ENCODE measurements at regions not wholly inside any gene's neighbourhood (a gene's known extent, or its start where the extent isn't known, plus 50 kb on each side); places are given as distances from the start of the nearest gene placed in this dataset.

DNA sequence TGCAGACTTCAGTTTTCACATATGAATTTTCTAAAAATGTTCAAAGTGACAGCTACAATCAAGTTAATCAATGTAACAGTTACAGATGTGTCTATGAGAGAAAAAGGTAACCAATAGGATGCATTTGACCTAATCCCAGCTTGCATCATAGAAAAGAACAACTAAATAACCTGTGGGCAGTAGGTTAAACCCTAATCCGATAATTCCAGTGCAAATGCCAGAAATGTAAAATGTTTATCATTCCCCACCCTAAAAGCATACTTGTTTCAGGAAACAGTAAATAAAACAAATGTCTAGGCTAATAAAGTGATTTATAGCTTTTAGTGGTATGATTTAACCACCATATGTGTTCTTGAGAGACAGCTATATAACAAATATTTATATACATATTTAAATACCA lies 592.6 kb downstream of the PRELID2 start:
- no peaks in the 10 kb centered on the region for H3K36me3 Mint-ChIP-seq (ENCODE audit: low read depth)
- peaks cover 1% of the 10 kb centered on the region for H3K9me3 Mint-ChIP-seq
- H3K4me1 Mint-ChIP-seq (ENCODE audit: low read depth) = no peaks in the 10 kb centered on the region
- H3K27ac Mint-ChIP-seq = no peak overlapping the region
- no peak overlapping the region for H3K4me3 Mint-ChIP-seq
- no peaks in the 10 kb centered on the region for H3K27me3 Mint-ChIP-seq (ENCODE audit: low read depth)
- no peak for DNase-seq
- intact Hi-C loops (cut with micrococcal nuclease) = no loop called here
- CTCF ChIA-PET = no interaction called here

DNA sequence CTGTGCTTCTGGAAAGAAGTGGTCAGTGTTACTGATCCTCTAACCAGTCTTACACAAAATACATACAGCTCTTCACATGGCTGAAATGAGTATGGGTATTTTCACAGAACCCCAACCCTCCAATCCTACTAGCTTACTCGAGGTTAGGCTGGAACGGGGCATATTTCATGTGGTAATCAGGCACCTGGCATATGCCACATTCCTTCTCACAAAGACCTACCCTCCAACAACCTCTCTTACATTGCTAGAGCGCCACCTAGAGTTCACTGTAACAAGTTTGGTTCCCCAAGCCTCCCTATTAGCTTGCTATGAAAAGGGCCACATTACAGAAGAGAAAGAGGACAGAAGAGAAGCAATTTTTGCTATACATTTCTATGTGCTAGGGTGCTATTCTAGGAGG lies 597.3 kb downstream of the PRELID2 start:
- CTCF ChIA-PET = interaction anchor here (0.6 kb wide), 1 partner anchor 212 kb away, joined by 3 read pairs; no protein-coding TSS in a partner anchor
- no peaks in the 10 kb centered on the region for H3K9me3 Mint-ChIP-seq
- no peaks in the 10 kb centered on the region for H3K36me3 Mint-ChIP-seq (ENCODE audit: low read depth)
- H3K27ac Mint-ChIP-seq = no peak overlapping the region
- no peaks in the 10 kb centered on the region for H3K4me1 Mint-ChIP-seq (ENCODE audit: low read depth)
- H3K27me3 Mint-ChIP-seq (ENCODE audit: low read depth) = no peaks in the 10 kb centered on the region
- DNase-seq = peak; percentile 11
- no peak overlapping the region for H3K4me3 Mint-ChIP-seq
- intact Hi-C loops (cut with micrococcal nuclease) = loop anchor here (1.0 to 5.0 kb wide), 2 partner anchors 8 to 1031 kb away; no protein-coding TSS in a partner anchor

DNA sequence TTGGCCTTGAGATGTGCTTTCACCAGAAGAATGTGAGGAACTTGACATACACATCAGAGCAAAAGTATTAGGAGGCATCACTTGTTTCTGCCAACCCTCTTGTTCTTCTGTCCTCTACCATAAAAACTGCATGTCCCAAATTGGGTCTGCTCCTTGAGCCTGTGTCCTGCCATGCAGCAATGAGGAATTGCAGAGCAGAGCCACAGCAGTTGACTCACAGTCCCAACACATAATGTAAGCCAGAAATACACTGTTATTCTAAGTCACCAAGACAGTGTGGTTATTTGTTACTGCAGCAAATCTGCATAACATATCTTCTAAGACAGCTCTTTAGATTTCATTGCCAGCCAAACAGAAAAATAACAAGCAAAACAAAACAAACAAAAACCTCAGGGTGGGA lies 598.2 kb downstream of the PRELID2 start:
- H3K36me3 Mint-ChIP-seq (ENCODE audit: low read depth) = no peaks in the 10 kb centered on the region
- CTCF ChIA-PET = interaction anchor here (0.6 kb wide), 1 partner anchor 686 kb away, joined by 3 read pairs; no protein-coding TSS in a partner anchor
- H3K4me1 Mint-ChIP-seq (ENCODE audit: low read depth) = no peaks in the 10 kb centered on the region
- H3K27me3 Mint-ChIP-seq (ENCODE audit: low read depth) = no peaks in the 10 kb centered on the region
- no peak overlapping the region for H3K4me3 Mint-ChIP-seq
- no peaks in the 10 kb centered on the region for H3K9me3 Mint-ChIP-seq
- DNase-seq = no peak
- H3K27ac Mint-ChIP-seq = no peak overlapping the region
- intact Hi-C loops (cut with micrococcal nuclease) = loop anchor here (5.0 kb wide), 1 partner anchor 1030 kb away; no protein-coding TSS in a partner anchor

DNA sequence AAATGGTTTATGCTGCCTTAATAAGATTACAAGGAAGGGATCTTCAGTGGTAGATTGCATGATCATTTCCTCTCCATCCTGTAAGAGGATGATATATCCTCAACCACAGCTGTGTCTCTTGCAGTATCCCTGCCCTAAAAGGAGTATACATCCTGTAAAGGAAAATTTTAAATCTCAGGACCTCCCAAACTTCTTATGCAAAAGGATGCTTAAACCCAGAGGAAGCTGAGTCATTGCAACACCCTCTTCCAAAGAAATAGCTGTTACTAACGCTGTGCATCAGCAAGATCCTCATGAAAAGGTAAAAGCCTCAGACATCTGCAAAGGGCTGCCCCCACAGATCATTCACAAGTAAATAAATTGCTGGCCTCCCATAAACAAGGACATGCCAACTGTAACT lies 599.0 kb downstream of the PRELID2 start:
- intact Hi-C loops (cut with micrococcal nuclease) = loop anchor here (5.0 kb wide), 1 partner anchor 1029 kb away; no protein-coding TSS in a partner anchor

DNA sequence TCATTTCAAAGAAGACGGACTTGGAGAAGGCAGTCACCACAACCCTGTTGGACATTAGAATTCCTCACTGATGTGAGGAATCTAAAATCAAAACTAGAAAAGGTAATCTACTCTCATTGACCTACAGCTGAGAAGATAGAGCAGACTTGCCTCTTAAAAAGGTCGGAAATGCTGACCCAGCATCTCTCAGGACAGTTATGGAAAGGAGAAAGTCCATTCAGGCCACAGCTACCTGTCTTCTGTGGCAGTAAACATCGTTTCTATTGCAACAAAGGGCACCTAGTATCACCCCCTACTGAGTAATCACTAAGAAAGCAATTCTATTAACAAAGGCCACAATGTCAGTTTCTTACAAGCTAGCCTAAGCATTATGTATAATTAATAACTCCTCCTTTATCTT lies 601.7 kb downstream of the PRELID2 start:
- DNase-seq = no peak
- intact Hi-C loops (cut with micrococcal nuclease) = no loop called here
- no peaks in the 10 kb centered on the region for H3K36me3 Mint-ChIP-seq (ENCODE audit: low read depth)
- no peaks in the 10 kb centered on the region for H3K27me3 Mint-ChIP-seq (ENCODE audit: low read depth)
- H3K27ac Mint-ChIP-seq = no peak overlapping the region
- H3K4me3 Mint-ChIP-seq = no peak overlapping the region
- H3K9me3 Mint-ChIP-seq = no peaks in the 10 kb centered on the region
- H3K4me1 Mint-ChIP-seq (ENCODE audit: low read depth) = no peaks in the 10 kb centered on the region
- CTCF ChIA-PET = no interaction called here

More for the DNA sequence above, 599.0 kb downstream of the PRELID2 start:
- no peak overlapping the region for H3K27ac Mint-ChIP-seq
- H3K4me3 Mint-ChIP-seq = no peak overlapping the region
- no peaks in the 10 kb centered on the region for H3K4me1 Mint-ChIP-seq (ENCODE audit: low read depth)
- no peak for DNase-seq
- no peaks in the 10 kb centered on the region for H3K27me3 Mint-ChIP-seq (ENCODE audit: low read depth)
- no peaks in the 10 kb centered on the region for H3K9me3 Mint-ChIP-seq
- CTCF ChIA-PET = interaction anchor here (0.6 kb wide), 1 partner anchor 685 kb away, joined by 3 read pairs; no protein-coding TSS in a partner anchor
- no peaks in the 10 kb centered on the region for H3K36me3 Mint-ChIP-seq (ENCODE audit: low read depth)

DNA sequence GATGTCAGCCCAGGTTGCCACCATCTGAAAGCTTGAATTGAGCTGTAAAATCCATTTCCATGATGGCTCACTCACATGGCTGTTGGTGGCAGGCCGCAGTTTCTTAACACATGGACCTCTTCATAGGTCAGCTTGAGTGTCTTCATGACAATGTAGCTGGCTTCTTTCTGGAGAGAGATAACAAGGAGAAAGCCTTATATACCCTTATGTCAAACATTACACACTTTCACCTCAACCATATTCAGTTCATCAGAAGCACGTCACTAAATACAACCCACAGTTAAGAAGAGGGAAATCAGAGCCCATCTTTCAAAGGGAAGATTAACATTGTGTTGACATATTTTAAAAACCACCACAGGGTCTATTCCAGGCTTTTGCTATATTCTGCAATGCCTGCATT lies 604.4 kb downstream of the PRELID2 start:
- H3K36me3 Mint-ChIP-seq (ENCODE audit: low read depth) = no peaks in the 10 kb centered on the region
- H3K4me3 Mint-ChIP-seq = no peak overlapping the region
- DNase-seq = no peak
- H3K27ac Mint-ChIP-seq = no peak overlapping the region
- no peaks in the 10 kb centered on the region for H3K9me3 Mint-ChIP-seq
- CTCF ChIA-PET = no interaction called here
- no peaks in the 10 kb centered on the region for H3K4me1 Mint-ChIP-seq (ENCODE audit: low read depth)
- no peaks in the 10 kb centered on the region for H3K27me3 Mint-ChIP-seq (ENCODE audit: low read depth)
- intact Hi-C loops (cut with micrococcal nuclease) = loop anchor here (1.0 kb wide), 1 partner anchor 8 kb away; no protein-coding TSS in a partner anchor

DNA sequence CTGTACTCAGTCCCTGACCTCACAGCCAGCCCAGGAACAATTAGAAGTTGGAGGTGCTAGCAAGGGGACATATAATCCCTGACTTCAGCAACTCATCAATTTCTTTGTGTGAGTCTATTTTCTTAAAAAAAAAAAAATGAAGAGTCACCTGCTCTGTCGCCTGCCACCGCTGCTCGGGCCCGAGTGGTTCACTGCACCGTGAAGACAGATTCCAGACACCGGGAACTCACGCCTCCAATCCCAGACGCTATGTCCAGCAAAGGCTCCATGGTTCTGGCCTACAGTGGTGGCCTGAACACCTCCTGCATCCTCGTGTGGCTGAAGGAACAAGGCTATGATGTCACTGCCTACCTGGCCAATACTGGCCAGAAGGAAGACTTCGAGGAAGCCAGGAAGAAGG lies 606.6 kb downstream of the PRELID2 start:
- H3K27me3 Mint-ChIP-seq (ENCODE audit: low read depth) = no peaks in the 10 kb centered on the region
- intact Hi-C loops (cut with micrococcal nuclease) = no loop called here
- CTCF ChIA-PET = no interaction called here

DNA sequence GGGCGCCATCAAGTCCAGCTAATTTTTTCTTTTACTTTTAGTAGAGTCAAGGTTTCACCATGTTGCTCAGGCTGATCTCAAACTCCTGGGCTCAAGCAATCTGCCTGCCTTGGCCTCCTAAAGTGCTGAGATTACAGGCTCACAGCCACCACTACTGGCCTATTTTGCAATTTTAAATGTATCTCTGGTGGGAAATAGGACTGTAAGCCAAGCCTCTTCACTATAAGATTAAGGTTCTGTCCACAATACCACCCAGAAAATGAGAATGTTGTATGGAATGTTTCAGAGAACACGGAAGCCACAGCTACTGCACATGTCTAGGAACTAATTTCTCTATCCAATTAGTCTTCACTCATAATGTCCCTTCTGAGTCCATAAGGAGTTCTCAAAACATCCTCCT lies 607.3 kb downstream of the PRELID2 start:
- no peak overlapping the region for H3K27ac Mint-ChIP-seq
- CTCF ChIA-PET = no interaction called here
- no peaks in the 10 kb centered on the region for H3K36me3 Mint-ChIP-seq (ENCODE audit: low read depth)

More for the DNA sequence above, 606.6 kb downstream of the PRELID2 start:
- Mint-ChIP-seq H3K4me3 (no peak overlapping the region), H3K27ac (no peak overlapping the region), H3K36me3 (ENCODE audit: low read depth) (no peaks in the 10 kb centered on the region), H3K9me3 (no peaks in the 10 kb centered on the region), H3K4me1 (ENCODE audit: low read depth) (no peaks in the 10 kb centered on the region)
- DNase-seq = no peak

DNA sequence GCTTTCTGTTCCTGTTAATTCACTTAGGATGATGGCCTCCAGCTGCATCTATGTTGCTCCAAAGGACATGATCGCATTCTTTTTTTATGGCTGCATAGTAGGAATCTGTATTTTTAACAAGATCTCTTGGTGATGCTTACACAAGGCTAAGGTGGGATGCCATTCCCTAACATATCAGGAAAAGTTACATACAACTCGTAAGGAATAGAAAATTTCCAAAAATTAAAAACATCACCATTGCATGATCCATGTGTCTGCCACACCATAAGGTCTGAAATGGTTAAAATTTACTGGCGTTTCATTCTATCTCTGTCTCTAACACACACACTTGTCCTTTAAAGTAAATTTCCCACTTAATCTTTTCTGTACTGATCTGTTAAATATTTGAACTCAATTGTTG lies 608.4 kb downstream of the PRELID2 start:
- Mint-ChIP-seq H3K27ac (no peak overlapping the region), H3K4me3 (no peak overlapping the region)

More for the DNA sequence above, 607.3 kb downstream of the PRELID2 start:
- DNase-seq = no peak
- intact Hi-C loops (cut with micrococcal nuclease) = no loop called here
- no peak overlapping the region for H3K4me3 Mint-ChIP-seq
- H3K9me3 Mint-ChIP-seq = no peaks in the 10 kb centered on the region
- H3K27me3 Mint-ChIP-seq (ENCODE audit: low read depth) = no peaks in the 10 kb centered on the region
- no peaks in the 10 kb centered on the region for H3K4me1 Mint-ChIP-seq (ENCODE audit: low read depth)

DNA sequence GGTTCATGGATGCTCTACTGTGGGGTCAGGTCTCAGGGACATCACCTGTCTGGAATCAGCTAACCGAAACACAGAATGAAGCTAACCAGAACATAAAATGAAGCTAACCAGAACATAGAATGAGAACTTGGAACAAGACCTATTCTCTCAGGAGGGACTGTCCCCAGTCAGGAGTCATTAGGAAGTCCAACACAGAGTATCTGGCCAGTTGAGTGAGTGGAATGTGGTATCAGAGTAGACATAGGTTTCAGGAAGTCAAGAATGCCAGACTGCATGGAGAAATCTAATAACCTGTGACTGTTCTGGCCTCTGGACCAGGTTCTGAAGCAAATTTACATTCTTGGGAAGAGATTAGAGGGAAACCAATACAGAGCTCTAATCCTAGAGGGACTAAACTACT lies 609.6 kb downstream of the PRELID2 start:
- Mint-ChIP-seq H3K27ac (no peak overlapping the region), H3K9me3 (no peaks in the 10 kb centered on the region), H3K36me3 (ENCODE audit: low read depth) (no peaks in the 10 kb centered on the region), H3K4me3 (no peak overlapping the region), H3K4me1 (ENCODE audit: low read depth) (no peaks in the 10 kb centered on the region), H3K27me3 (ENCODE audit: low read depth) (no peaks in the 10 kb centered on the region)
- CTCF ChIA-PET = no interaction called here
- no peak for DNase-seq
- intact Hi-C loops (cut with micrococcal nuclease) = no loop called here

More for the DNA sequence above, 608.4 kb downstream of the PRELID2 start:
- intact Hi-C loops (cut with micrococcal nuclease) = no loop called here
- H3K36me3 Mint-ChIP-seq (ENCODE audit: low read depth) = no peaks in the 10 kb centered on the region
- no peaks in the 10 kb centered on the region for H3K27me3 Mint-ChIP-seq (ENCODE audit: low read depth)
- CTCF ChIA-PET = no interaction called here
- H3K9me3 Mint-ChIP-seq = no peaks in the 10 kb centered on the region
- no peaks in the 10 kb centered on the region for H3K4me1 Mint-ChIP-seq (ENCODE audit: low read depth)
- DNase-seq = no peak

DNA sequence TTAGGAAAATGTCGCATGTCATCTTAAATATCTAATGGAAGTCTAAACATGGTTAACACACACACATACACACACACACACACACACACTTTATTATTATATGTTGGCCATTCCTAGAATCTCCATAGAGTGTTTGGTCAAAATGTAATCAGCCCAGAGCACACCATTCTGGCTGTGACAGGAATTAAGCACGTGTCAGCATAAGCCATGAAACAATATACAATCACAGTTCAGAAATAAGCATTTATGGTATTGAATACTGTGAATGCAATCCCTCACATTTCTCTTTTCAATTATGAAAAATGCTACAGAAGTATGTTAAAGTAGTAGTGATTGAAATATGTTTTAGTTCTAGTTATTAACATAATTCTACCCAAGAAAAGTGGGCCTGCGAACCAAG lies 611.6 kb downstream of the PRELID2 start:
- H3K9me3 Mint-ChIP-seq = no peaks in the 10 kb centered on the region
- no peaks in the 10 kb centered on the region for H3K36me3 Mint-ChIP-seq (ENCODE audit: low read depth)
- CTCF ChIA-PET = no interaction called here
- intact Hi-C loops (cut with micrococcal nuclease) = no loop called here
- no peak for DNase-seq
- H3K27me3 Mint-ChIP-seq (ENCODE audit: low read depth) = no peaks in the 10 kb centered on the region
- no peak overlapping the region for H3K27ac Mint-ChIP-seq
- no peak overlapping the region for H3K4me3 Mint-ChIP-seq
- H3K4me1 Mint-ChIP-seq (ENCODE audit: low read depth) = no peaks in the 10 kb centered on the region

DNA sequence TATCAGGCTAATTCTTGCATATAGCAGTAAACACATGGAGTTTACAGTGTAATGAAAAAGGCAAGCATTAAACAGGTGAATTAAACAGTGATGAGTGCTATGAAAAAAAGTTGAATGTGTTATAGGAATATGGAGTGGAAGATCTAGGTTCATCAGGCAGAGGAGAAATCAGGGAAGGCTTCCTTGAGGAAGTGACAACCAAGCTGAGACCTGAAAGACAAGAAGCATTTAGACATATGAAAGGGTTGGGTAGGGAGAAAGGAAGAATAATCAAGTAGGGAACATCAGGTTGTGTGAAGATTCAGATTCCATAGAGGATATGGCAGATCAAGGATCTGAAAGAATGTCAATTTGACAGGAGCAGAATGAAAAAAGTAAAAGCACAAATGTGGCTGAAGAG lies 612.5 kb downstream of the PRELID2 start:
- no peak overlapping the region for H3K4me3 Mint-ChIP-seq
- no peaks in the 10 kb centered on the region for H3K36me3 Mint-ChIP-seq (ENCODE audit: low read depth)
- intact Hi-C loops (cut with micrococcal nuclease) = no loop called here
- DNase-seq = no peak
- no peak overlapping the region for H3K27ac Mint-ChIP-seq
- H3K4me1 Mint-ChIP-seq (ENCODE audit: low read depth) = no peaks in the 10 kb centered on the region
- H3K27me3 Mint-ChIP-seq (ENCODE audit: low read depth) = no peaks in the 10 kb centered on the region
- H3K9me3 Mint-ChIP-seq = no peaks in the 10 kb centered on the region
- CTCF ChIA-PET = no interaction called here

DNA sequence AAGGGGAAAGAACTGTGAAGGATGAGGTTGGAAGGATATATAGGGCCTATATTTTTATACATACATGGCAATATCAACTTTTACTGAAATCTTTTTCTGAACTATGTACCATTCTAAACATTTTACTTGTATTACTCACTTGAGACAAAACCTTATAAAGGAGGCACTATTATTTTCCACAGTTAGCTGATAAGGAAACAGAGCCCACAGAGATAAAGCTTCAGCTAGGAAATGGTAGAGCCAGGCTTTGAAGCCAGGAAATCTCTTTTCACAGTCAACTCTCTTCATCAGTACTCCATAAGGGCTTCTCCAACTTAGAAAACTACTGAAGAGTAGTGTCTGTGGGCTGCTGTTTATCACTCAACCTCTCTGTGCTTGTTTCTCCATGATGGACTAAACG lies 613.7 kb downstream of the PRELID2 start:
- H3K4me3 Mint-ChIP-seq = no peak overlapping the region
- H3K4me1 Mint-ChIP-seq (ENCODE audit: low read depth) = no peaks in the 10 kb centered on the region
- CTCF ChIA-PET = no interaction called here
- no peak for DNase-seq
- H3K27ac Mint-ChIP-seq = no peak overlapping the region
- no peaks in the 10 kb centered on the region for H3K27me3 Mint-ChIP-seq (ENCODE audit: low read depth)
- no peaks in the 10 kb centered on the region for H3K36me3 Mint-ChIP-seq (ENCODE audit: low read depth)
- intact Hi-C loops (cut with micrococcal nuclease) = no loop called here
- no peaks in the 10 kb centered on the region for H3K9me3 Mint-ChIP-seq
